Mucosa of descending colon (tissue), 3 donors: ENCODE measurements at regions not wholly inside any gene's neighbourhood (a gene's known extent, or its start where the extent isn't known, plus 50 kb on each side); places are given as distances from the start of the nearest gene placed in this dataset.
A peak's percentile ranks its signal among the peaks of the same experiment; 100 is the strongest.

ENCODE experiments used
- ATAC-seq: fragments of 200-7000 bp; cut with Tn5 transposase; one replicate; pipeline ENCODE4 v1.9.1; 2020; ENCODE audit warnings: mild to moderate bottlenecking, moderate library complexity
- DNase-seq, 3 donors: peaks; one replicate each; pipeline ENCODE4 v3.0.0-alpha.2; 2020
- H3K36me3 ChIP-seq: fragments of 200-600 bp; one replicate; pipeline ENCODE4 v1.8.0; 2021; ENCODE audit warnings: low read depth, mild to moderate bottlenecking
- H3K4me1 ChIP-seq: fragments of 200-600 bp; one replicate; pipeline ENCODE4 v1.8.0; 2021; ENCODE audit warnings: low read depth, mild to moderate bottlenecking
- H3K4me3 ChIP-seq: fragments of 200-600 bp; one replicate; pipeline ENCODE4 v1.8.0; 2021; ENCODE audit warnings: mild to moderate bottlenecking
- H3K9me3 ChIP-seq: fragments of 200-600 bp; one replicate; pipeline ENCODE4 v1.8.0; 2021; ENCODE audit warnings: mild to moderate bottlenecking
- CTCF ChIP-seq: fragments of 200-600 bp; IDR thresholded peaks from one replicate; pipeline ENCODE4 v1.8.0; 2022; ENCODE audit warnings: antibody characterized with exemption, mild to moderate bottlenecking
- intact Hi-C, 2 donors: fragments of 100-400 bp; cut with DNase I in 1 of 2; cut with micrococcal nuclease in 1 of 2; formaldehyde crosslinking; loops; one replicate each; pipeline versions ENCODE4 v1.11.0 to v1.11.1; 2022; cut with DNase I, micrococcal nuclease
- donor health status: DM: no; HTN: no; CAD: no; lungs with moderate emphysema.
- donor health status: DM: no; HTN: no; CAD: no.
- donor health status: DM: no; HTN: yes; CAD: no.

DNA sequence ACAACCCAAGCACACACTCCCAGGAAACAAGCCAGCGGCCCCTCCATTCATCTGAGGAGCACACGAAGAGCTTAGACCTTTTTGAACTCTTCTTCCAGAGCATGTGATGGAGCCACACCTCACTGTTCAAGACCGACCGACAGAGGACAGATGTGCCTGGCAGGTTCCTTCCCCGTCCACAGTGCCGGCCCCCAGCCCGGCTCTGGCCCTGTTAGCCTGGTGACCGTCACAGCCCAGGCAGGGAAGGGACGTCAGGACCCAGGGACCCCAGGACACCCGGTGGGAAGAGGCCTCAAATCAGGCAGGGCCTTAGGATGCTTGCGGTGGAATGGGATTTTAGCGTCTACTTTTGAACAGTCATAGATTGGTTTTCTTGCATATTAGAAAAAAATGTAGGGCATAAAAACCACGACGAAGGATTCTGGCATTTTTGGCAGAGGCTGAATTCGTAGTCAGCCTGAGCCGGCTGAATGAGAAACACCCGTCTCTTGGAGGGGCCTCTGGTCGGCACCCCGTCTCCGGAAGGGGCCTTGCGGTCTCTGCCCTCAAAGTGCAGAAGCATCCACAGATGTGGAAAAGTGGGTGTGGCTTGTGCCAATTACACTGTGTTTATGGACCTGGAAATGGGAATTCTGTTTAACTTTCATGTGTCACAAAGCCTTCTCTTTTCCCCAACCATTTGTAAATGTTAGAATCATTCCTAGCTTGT, 79.3 kb downstream of the SIK1 start:
- no peak for ATAC-seq

DNA sequence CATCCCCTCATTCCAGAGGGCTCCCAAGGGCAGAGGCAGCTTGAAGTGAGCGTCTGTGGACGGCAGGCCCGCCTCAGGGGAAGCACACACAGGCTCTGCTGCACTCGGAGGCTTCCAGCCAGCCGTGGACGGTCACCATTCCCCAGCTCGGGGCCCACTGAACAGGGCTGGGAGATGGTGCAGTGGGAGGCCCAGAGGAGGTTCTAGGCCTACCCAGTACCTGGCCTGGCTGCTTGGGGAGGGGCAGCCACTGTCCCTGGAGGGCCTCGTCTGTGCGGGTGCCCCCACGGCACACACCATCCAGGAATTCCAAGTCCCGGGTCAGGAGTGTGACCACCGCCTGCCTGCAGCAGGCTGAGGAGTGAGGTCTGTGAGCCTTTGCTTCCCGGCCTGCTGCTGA, 80.4 kb downstream of the SIK1 start:
- no peak for ATAC-seq
- peaks cover 25% of the 10 kb centered on the region for H3K4me1 ChIP-seq
- intact Hi-C loops, result no loop called here
- DNase-seq, result no peak
- H3K9me3 ChIP-seq, result no peaks in the 10 kb centered on the region
- no peak overlapping the region for H3K4me3 ChIP-seq
- TF ChIP-seq CTCF, result no peak
- no peaks in the 10 kb centered on the region for H3K36me3 ChIP-seq

More for the DNA sequence above, 79.3 kb downstream of the SIK1 start:
- intact Hi-C loops, result no loop called here
- TF ChIP-seq CTCF, result no peak
- H3K9me3 ChIP-seq, result no peaks in the 10 kb centered on the region
- no peaks in the 10 kb centered on the region for H3K36me3 ChIP-seq
- peaks cover 25% of the 10 kb centered on the region for H3K4me1 ChIP-seq
- DNase-seq, result no peak
- H3K4me3 ChIP-seq, result no peak overlapping the region

- DNase-seq, result no peak
- H3K9me3 ChIP-seq, result no peaks in the 10 kb centered on the region
- TF ChIP-seq CTCF, result no peak
- no peak for ATAC-seq
- intact Hi-C loops, result no loop called here
- H3K4me1 ChIP-seq, result peaks cover 25% of the 10 kb centered on the region
- no peaks in the 10 kb centered on the region for H3K36me3 ChIP-seq
- H3K4me3 ChIP-seq, result no peak overlapping the region
Observed at GRCh38 chr21:43345746-43346409, 81.1 kb downstream of the SIK1 start.

DNA sequence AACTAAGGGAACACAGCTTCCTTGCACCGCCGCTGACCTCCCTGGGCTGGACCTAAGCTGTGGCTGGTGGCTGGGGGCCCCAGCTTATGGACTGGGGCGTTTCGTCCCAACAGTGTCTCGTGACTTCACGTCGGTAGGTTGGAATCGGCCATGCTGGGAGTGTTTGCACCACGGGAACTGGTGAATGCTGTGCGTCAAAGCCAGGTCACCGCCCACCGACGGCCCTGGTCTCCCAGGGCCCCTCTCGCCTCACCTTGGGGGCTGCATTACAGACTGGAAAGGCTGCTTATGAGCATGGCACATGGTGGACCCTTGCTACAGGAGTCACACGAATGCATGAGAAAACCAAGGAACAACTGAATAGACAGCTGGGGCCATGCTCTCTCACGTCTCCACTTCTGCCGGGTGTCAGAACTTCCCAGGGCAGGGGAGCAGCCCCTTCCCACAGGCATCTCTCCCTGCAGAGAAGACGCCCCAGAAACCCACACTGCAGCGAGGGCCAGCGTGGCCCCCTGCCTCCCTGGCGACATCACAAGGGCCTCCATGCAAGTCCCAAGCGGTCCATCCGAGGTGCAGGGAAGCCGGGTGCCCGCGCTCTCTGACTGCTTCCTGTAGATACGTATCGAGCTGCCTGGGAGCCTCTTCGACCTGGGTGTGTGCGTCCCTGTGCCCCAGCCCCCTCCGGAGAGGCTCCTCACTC, 81.7 kb downstream of the SIK1 start:
- peaks cover 25% of the 10 kb centered on the region for H3K4me1 ChIP-seq
- H3K4me3 ChIP-seq, result no peak overlapping the region
- no peaks in the 10 kb centered on the region for H3K9me3 ChIP-seq
- DNase-seq (no peak), ATAC-seq (no peak)
- no peaks in the 10 kb centered on the region for H3K36me3 ChIP-seq
- no peak for TF ChIP-seq CTCF
- intact Hi-C loops, result no loop called here

DNA sequence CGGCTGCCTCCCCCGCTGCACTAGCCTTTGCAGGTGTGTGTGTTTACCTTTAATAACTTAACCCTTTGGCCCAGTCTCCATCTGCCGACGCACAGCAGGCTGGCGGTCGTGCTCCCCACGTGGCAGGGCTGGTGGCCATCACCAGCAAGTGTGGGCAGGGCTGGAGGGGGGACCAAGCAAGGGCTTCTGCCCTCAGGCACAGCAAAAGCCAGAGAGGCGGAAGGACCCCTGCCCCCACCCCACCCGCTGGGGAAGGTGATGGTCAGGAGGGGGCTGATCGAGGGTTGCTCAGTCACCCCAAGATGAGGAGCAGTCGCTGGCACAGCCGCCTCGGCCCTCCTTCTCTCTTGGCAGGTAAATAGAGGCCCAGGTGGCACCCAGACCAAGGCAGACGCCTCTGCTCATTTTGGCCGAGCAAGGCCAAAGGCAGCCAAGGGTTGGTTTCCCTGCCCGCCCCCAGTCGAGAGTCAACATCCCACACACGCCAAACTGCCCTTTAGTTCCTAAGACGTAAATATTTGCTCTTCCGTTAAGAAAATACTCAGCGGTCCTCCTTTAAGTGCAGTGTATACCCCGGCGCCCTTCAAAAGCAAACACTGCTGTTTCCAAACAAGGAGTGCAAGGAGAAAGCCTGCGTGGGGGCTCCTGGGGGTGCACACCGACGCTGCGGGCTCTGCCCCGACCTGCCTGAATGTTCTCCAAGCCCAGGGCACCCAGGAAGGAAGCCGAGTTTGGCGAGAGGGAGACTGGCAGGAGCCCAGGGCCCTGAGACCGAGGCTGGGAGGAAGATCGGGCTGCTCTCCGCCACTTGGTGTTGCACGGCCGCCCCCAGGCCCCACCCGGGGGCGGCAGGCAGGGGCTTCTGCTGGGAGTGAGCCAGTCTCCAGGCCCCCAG, 82.7 kb downstream of the SIK1 start:
- H3K36me3 ChIP-seq, result no peaks in the 10 kb centered on the region
- intact Hi-C loops, result no loop called here
- no peaks in the 10 kb centered on the region for H3K9me3 ChIP-seq
- no peak overlapping the region for H3K4me3 ChIP-seq
- DNase-seq (peak in 2 of 3 donors; percentile 56), ATAC-seq (peak; percentile 31)
- H3K4me1 ChIP-seq, result peaks cover 25% of the 10 kb centered on the region
- no peak for TF ChIP-seq CTCF
